Peyer's patch (tissue), 4 donors: ENCODE measurements at regions not wholly inside any gene's neighbourhood (a gene's known extent, or its start where the extent isn't known, plus 50 kb on each side); places are given as distances from the start of the nearest gene placed in this dataset.

Experiments
- DNase-seq, 3 donors: peaks; one replicate each; pipeline ENCODE4 v3.0.0-alpha.2; 2017 to 2019
- H3K27ac ChIP-seq, 4 donors: fragments of 200-600 bp; sonication (generic); one replicate each; pipeline ENCODE4 v1.5.1; 2016 to 2019
- H3K27me3 ChIP-seq, 2 donors: fragments of 200-600 bp; sonication (generic); one replicate each; pipeline ENCODE4 v1.5.1; 2019
- H3K36me3 ChIP-seq, 3 donors: fragments of 200-600 bp; sonication (generic); one replicate each; pipeline ENCODE4 v1.5.1; 2016 to 2019
- H3K4me1 ChIP-seq, 4 donors: fragments of 200-600 bp; sonication (generic); one replicate each; pipeline ENCODE4 v1.5.1; 2016 to 2019
- H3K4me3 ChIP-seq, 4 donors: fragments of 200-600 bp; sonication (generic); 1 replicate in 3 of 4; 2 replicates in 1 of 4; pipeline ENCODE4 v1.5.1; 2016 to 2019; ENCODE audit warnings: mild to moderate bottlenecking in 1 of 4
- H3K9me3 ChIP-seq, 4 donors: fragments of 200-600 bp; sonication (generic); one replicate each; pipeline ENCODE4 v1.5.1; 2016 to 2019; ENCODE audit warnings: mild to moderate bottlenecking in 1 of 4
- POLR2A ChIP-seq, 2 donors: fragments of 450-650 bp; IDR thresholded peaks; one replicate each; pipeline ENCODE4 v1.5.1; 2017; ENCODE audit warnings: antibody characterized with exemption in 2 of 2, mild to moderate bottlenecking in 2 of 2, moderate library complexity in 2 of 2
- TF ChIP-seq, protein P1 (sequence below), 6 experiments: fragments of 450-650 bp in 4 of 6; fragments of 200-600 bp in 2 of 6; sonication (generic) in 1 of 6; IDR thresholded peaks; one replicate each; pipeline ENCODE4 v1.5.1; 2017 to 2019; ENCODE audit warnings: antibody characterized with exemption in 6 of 6, mild to moderate bottlenecking in 3 of 6, moderate library complexity in 1 of 6

DNA sequence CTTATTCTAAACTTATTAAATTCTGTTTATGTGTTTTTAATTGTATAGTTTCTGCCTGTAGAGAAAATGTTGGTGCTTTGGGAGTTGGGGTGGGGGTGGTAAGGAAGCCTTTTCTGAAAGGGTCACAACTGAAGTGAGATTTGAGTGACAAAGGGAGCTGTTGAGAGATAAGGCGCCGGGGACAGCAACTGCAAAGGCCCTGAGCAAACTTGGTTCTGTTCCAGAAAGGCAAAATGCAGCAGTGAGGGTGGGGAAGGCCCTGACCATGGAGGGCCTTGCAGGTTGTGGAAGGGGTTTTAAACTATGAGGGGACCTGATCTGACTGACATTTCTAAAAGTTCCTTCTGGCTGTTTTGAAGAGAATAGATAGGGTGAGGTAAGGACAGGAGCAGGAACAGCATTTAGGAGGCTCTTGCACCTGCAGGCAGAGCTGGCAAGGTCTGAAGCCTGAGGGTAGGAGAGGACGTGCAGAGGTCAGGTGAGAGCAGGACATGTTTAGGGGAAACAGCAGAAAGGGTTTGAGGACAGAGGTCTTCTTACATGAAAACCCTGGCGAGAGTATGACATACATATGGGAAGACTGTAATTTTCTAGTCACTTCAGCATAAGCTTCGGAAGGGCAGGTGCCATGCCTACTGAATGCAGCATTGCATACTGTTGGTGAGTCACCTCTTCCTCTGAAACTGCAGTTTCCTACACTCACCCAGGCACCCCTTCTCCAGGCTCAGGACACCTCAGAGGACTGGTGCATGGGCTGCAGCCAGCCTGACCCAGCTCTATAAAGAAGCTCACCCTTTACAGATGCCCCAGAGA lies 190.7 kb downstream of the SNX19 start:
- no peak overlapping the region for H3K4me3 ChIP-seq
- no peaks in the 10 kb centered on the region for H3K4me1 ChIP-seq
- H3K27ac ChIP-seq: no peak overlapping the region
- no peak for DNase-seq
- TF ChIP-seq, protein P1, sequence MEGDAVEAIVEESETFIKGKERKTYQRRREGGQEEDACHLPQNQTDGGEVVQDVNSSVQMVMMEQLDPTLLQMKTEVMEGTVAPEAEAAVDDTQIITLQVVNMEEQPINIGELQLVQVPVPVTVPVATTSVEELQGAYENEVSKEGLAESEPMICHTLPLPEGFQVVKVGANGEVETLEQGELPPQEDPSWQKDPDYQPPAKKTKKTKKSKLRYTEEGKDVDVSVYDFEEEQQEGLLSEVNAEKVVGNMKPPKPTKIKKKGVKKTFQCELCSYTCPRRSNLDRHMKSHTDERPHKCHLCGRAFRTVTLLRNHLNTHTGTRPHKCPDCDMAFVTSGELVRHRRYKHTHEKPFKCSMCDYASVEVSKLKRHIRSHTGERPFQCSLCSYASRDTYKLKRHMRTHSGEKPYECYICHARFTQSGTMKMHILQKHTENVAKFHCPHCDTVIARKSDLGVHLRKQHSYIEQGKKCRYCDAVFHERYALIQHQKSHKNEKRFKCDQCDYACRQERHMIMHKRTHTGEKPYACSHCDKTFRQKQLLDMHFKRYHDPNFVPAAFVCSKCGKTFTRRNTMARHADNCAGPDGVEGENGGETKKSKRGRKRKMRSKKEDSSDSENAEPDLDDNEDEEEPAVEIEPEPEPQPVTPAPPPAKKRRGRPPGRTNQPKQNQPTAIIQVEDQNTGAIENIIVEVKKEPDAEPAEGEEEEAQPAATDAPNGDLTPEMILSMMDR (IDR thresholded peaks at IDR 0.05): no peak
- TF ChIP-seq POLR2A (IDR thresholded peaks at IDR 0.05): no peak
- H3K36me3 ChIP-seq: no peaks in the 10 kb centered on the region
- H3K27me3 ChIP-seq: no peaks in the 10 kb centered on the region
- H3K9me3 ChIP-seq: peaks cover 0 to 9% (median 0%) of the 10 kb centered on the region in 4 donors

DNA sequence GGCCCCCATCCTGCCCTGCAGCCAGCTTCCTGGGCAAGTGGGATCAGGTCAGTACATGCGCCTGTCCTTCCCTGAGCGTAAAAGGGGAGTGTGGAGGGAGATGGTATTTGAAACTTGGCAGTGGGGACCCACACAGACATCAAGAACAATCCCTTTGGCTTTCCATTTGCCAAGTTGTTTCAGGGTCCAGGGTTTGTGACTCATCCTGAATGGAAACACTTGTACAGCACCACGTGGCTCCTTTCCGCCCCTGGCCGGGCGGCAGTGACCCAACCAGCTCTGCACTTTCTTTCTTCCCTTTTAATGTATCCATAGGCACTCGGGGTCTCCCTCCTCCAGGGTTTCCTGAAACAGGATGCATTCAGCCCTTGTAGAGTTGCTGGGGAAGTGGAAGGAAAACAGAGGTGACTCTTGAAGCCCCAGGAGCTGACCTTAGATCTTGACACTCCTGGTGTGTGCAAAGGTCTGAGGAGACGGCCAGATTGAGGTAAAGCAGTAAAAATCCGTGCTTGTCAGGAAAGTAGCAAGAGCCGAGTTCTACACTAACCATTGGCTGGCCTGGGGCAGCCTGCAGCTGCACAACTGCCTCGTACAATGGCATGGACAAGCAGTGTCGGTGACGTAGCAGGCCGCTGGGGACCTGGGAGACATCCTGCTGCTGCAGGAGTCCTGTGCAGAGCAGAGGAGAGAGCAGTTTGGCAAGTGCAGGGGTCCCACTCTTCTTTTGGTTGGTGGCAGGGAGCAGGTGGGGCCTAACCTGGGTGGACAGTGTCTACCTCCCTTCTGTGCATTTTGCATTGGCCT lies 189.8 kb downstream of the SNX19 start:
- TF ChIP-seq, protein P1 (IDR thresholded peaks at IDR 0.05): no peak
- no peak for TF ChIP-seq POLR2A (IDR thresholded peaks at IDR 0.05)
- no peak overlapping the region for H3K27ac ChIP-seq
- H3K4me1 ChIP-seq: no peaks in the 10 kb centered on the region

DNA sequence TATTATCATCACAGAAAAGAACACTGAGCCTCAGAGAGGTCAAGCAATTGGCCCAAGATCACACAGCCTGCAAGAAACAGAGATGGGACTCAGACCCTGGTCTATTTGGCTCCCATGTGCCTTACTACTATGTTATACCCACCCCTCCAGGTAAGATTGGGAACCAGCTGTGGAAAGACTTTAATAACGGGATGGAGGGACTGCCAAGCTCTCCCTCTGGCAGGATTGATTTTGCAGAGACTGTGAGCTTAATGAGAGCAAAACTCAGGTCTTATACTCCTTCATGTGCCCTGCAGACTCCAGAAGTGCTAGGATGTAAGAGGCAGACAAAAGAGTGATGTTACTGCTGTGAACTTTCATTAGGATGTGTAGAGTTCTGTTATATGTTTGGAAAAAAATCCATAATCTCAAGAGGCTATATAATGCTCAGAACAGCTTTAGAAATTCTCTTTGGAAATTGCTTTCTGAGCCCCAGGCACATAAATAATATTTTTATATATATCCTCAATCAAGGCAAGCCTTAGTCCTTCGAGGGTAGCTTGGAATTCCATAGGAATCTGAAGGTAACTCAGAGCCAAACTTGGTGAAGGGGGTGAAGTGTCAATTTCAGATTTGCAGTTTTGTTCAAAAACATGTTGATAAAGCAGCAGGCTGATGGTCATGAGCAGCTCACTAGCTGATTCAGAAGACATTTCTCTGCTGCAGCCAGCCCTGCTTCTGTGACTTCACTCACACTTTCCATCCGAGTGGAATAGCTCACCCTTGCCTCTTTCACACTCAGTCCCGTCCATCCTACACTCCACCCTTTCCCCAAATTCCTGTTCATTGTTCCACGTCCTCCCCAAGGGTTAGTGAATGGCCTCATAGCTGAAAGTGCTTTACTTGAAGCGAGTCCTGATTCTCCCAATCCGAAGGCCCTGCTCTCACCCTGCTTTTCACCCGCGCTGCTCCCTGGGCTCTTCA lies 188.8 kb downstream of the SNX19 start:
- no peaks in the 10 kb centered on the region for H3K4me1 ChIP-seq
- H3K9me3 ChIP-seq: peaks cover 0 to 9% (median 0%) of the 10 kb centered on the region in 4 donors

More for the DNA sequence above, 189.8 kb downstream of the SNX19 start:
- Histone ChIP-seq H3K9me3 (peaks cover 0 to 9% (median 0%) of the 10 kb centered on the region in 4 donors), H3K27me3 (no peaks in the 10 kb centered on the region), H3K36me3 (no peaks in the 10 kb centered on the region), H3K4me3 (no peak overlapping the region)
- DNase-seq: no peak

DNA sequence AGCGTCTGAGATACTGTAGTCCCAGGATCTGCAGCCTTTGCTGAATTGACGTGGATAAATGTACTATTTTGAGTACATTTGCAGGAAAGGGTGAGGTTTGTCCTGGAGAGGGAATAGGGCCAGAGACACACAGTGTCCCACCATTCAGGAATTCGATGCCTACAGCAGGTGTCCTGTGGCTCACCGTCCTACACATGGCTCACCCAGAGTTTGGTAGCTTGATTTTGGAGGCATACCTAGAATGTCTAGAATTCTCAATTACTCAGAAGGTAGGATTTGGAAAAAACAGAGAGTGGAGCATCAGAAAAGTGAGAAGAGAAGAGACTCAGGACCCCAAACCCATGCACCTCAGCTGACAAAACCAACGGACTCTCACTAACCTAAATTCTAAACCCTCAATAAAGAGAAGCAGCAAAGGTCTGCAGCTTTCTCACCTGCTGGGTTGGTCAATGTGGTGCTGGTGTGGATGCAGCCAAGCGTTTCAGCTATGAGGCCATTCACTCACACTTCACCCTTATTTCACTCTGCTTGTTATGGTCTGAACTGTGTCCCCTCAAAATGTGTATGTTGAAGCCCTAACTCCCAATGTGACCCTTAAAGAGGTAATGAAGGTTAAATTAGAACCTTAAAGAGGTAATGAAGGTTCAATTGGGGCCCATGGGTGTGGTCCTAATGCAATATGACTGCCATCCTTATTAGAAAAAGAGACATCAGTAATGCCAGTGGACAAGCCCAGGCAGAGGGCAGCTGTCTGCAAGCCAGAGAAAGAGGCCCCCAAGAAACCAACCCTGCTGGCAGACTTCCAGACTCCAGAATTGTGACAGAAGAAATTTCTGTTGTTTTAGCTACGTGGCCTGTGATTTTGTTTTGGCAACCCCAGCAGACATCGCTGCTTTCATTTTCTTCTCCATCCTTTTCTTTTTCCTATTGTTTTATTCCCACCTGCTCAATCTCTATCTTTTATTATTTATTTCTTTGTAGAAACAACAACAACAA lies 187.8 kb downstream of the SNX19 start:
- peaks cover 0 to 9% (median 0%) of the 10 kb centered on the region in 4 donors for H3K9me3 ChIP-seq
- H3K4me1 ChIP-seq: no peaks in the 10 kb centered on the region
- H3K27me3 ChIP-seq: no peaks in the 10 kb centered on the region
- no peak overlapping the region for H3K4me3 ChIP-seq
- no peak for TF ChIP-seq POLR2A (IDR thresholded peaks at IDR 0.05)
- TF ChIP-seq, protein P1 (IDR thresholded peaks at IDR 0.05): no peak
- H3K27ac ChIP-seq: no peak overlapping the region
- H3K36me3 ChIP-seq: no peaks in the 10 kb centered on the region
- no peak for DNase-seq

More for the DNA sequence above, 188.8 kb downstream of the SNX19 start:
- TF ChIP-seq, protein P1 (IDR thresholded peaks at IDR 0.05): no peak
- no peak for TF ChIP-seq POLR2A (IDR thresholded peaks at IDR 0.05)
- no peaks in the 10 kb centered on the region for H3K36me3 ChIP-seq
- no peak overlapping the region for H3K4me3 ChIP-seq
- DNase-seq: no peak
- H3K27me3 ChIP-seq: no peaks in the 10 kb centered on the region
- no peak overlapping the region for H3K27ac ChIP-seq
